ENCODE measurements at regions not wholly inside any gene's neighbourhood (a gene's known extent, or its start where the extent isn't known, plus 50 kb on each side); places are given as distances from the start of the nearest gene placed in this dataset.

DNA sequence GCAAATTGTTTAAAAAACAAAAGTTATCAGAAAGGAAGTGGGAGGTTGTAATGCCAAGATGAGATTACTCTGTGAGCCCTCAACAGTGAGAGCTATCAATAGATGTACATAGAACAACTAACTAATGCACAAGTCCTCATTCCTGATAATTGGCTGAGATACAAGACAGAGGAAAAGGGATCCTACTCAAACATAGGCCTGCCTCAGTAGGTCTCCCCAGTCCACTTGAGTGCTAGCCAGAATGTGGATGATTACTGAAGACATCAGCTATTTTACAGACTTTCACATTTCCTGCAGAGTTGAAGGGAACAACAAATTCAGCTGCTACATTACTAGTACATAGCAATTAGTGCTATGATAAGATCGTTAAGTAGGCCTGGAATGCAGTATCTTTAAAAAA is 981.9 kb downstream of the TUSC7 start:
- no peak for TF ChIP-seq CTCF (IDR thresholded peaks at IDR 0.05)
- Histone ChIP-seq H3K36me3 (ENCODE audit: low read depth) (no peaks in the 10 kb centered on the region), H3K9me3 (no peaks in the 10 kb centered on the region), H3K4me3 (no peak overlapping the region), H3K4me1 (ENCODE audit: low read depth) (no peaks in the 10 kb centered on the region)
- DNase-seq = no peak
- intact Hi-C loops (cut with DNase I, micrococcal nuclease) = no loop called here
- ATAC-seq = no peak

DNA sequence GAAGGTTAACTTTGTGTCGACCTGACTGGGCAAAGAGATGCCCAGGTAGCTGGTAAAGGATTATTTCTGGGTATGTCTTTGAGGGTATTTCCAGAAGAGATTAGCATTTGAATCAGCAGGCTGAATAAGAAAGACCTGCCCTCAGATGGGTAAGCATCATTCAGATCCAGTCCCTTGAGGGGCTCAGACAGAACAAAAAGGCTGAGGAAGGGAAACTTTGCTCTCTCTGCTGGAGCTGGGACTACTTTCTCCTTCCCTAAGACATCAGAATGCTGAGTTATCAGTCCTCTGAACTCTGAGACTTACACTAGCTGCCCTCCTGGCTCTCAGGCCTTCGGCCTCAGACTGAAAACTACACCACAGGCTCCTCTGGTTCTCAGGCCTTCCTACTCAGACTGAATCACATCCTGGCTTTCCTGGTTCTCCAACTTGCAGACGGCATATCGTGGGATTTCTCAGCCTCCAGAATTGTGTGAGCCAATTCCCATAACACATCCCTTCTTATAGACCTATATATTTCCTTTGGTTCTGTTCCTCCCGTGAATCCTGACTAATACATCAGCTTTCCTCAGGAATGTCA is 982.9 kb downstream of the TUSC7 start:
- Histone ChIP-seq H3K9me3 (no peaks in the 10 kb centered on the region), H3K4me3 (no peak overlapping the region), H3K4me1 (ENCODE audit: low read depth) (no peaks in the 10 kb centered on the region), H3K36me3 (ENCODE audit: low read depth) (no peaks in the 10 kb centered on the region)
- TF ChIP-seq CTCF (IDR thresholded peaks at IDR 0.05) = no peak
- no peak for ATAC-seq
- intact Hi-C loops (cut with DNase I, micrococcal nuclease) = no loop called here
- DNase-seq = no peak

DNA sequence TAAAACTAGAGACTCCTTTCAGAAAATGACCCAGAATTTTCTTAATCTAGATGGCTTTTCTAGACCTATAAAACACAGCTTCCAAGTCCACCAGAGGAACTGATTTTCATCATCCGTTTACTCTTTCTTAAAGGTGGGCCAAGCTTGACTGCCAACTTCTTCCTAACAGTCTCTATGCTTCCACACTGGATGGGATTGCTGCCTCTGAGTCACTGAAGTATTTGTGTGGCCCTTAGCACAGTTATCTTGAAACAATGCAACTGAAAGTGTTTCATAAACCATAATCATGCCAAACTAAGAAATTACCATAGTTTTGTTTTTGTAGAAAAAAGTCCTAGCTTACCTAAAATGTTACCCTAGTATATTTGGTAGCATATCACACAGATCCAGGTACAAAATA is 985.7 kb downstream of the TUSC7 start:
- intact Hi-C loops (cut with DNase I, micrococcal nuclease) = no loop called here
- DNase-seq = no peak
- no peak for TF ChIP-seq CTCF (IDR thresholded peaks at IDR 0.05)
- H3K36me3 ChIP-seq (ENCODE audit: low read depth) = no peaks in the 10 kb centered on the region
- ATAC-seq = no peak
- H3K4me3 ChIP-seq = no peak overlapping the region
- no peaks in the 10 kb centered on the region for H3K9me3 ChIP-seq
- H3K4me1 ChIP-seq (ENCODE audit: low read depth) = no peaks in the 10 kb centered on the region

DNA sequence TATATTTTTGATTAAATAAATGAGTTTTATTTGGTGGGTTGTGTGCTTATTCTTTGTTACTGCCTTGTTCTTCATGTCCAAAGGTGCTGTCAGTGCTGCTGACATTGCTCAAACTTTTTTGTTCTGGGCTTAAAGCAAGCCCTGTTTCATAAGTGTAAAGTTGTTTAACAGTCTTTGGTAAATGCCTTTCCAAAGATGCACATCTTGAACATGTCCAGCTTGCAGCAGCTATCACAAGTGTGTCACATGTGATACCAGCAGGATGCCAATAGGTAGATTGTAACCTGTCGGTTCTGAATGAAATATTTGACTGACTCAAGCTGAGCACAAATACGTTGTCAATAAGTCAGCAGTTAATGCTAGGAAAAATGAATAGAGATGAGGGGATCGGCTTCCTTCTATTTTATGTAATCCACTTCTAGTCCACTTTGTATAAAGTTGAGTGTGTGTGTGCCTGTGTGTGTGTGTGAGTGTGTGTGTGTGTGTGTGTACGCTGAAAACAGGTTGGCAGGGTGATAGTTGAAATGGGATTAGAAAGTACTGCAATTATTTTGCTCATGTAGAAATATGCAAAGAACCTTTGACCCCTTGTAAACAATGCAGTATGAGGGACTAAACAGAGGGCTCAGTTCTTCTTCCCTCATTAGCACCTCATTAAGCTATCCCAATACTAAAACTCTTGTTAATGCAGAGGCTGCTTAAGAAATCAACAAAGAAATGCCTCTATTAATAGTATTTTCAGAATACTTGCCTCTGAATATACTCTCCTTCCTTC is 986.5 kb downstream of the TUSC7 start:
- DNase-seq = no peak
- intact Hi-C loops (cut with DNase I, micrococcal nuclease) = no loop called here
- no peak for ATAC-seq
- Histone ChIP-seq H3K4me1 (ENCODE audit: low read depth) (no peaks in the 10 kb centered on the region), H3K4me3 (no peak overlapping the region), H3K9me3 (no peaks in the 10 kb centered on the region), H3K36me3 (ENCODE audit: low read depth) (no peaks in the 10 kb centered on the region)
- no peak for TF ChIP-seq CTCF (IDR thresholded peaks at IDR 0.05)

GRCh38 chr3:117696851-117697407 is 987.4 kb downstream of the TUSC7 start:
- DNase-seq (no peak), ATAC-seq (no peak)
- no peak for TF ChIP-seq CTCF (IDR thresholded peaks at IDR 0.05)
- no peak overlapping the region for H3K4me3 ChIP-seq
- no peaks in the 10 kb centered on the region for H3K9me3 ChIP-seq
- intact Hi-C loops (cut with DNase I, micrococcal nuclease) = no loop called here
- H3K4me1 ChIP-seq (ENCODE audit: low read depth) = no peaks in the 10 kb centered on the region
- H3K36me3 ChIP-seq (ENCODE audit: low read depth) = no peaks in the 10 kb centered on the region
